Kidney tubule cell (primary cell): ENCODE measurements at regions not wholly inside any gene's neighbourhood (a gene's known extent, or its start where the extent isn't known, plus 50 kb on each side); places are given as distances from the start of the nearest gene placed in this dataset.

ENCODE experiments used
- DNase-seq: peaks from one replicate; pipeline ENCODE4 v3.0.0-alpha.2; 2018; ENCODE audit warnings: low spot score

GRCh38 chr6:43968110-43968965 is 158.9 kb downstream of the MRPL14 start:
- no peak for DNase-seq

GRCh38 chr6:43967719-43968091 is 159.5 kb downstream of the MRPL14 start:
- no peak for DNase-seq

GRCh38 chr6:43966853-43967718 is 160.2 kb downstream of the MRPL14 start:
- DNase-seq, result no peak

GRCh38 chr6:43966374-43966658 is 160.9 kb downstream of the MRPL14 start:
- no peak for DNase-seq

- DNase-seq, result no peak
Measured at GRCh38 chr6:43965628-43966373, 161.5 kb downstream of the MRPL14 start.

GRCh38 chr6:43964659-43965570 is 162.3 kb downstream of the MRPL14 start:
- no peak for DNase-seq

- DNase-seq, result no peak
Measured at GRCh38 chr6:43963877-43964658, 163.2 kb downstream of the MRPL14 start.

GRCh38 chr6:43963203-43963602 is 164.0 kb downstream of the MRPL14 start:
- no peak for DNase-seq

GRCh38 chr6:43962458-43962857 is 164.8 kb downstream of the MRPL14 start:
- DNase-seq, result peak; percentile 20

- DNase-seq, result no peak
Measured at GRCh38 chr6:43957273-43957672, 170.0 kb downstream of the MRPL14 start.

- DNase-seq, result no peak
Measured at GRCh38 chr6:43956478-43956877, 170.8 kb downstream of the MRPL14 start.

GRCh38 chr6:43954311-43955131 is 172.7 kb downstream of the MRPL14 start:
- DNase-seq, result no peak

GRCh38 chr6:43953794-43954310 is 173.4 kb downstream of the MRPL14 start:
- no peak for DNase-seq

GRCh38 chr6:43953256-43953655 is 174.0 kb downstream of the MRPL14 start:
- no peak for DNase-seq

GRCh38 chr6:43952746-43953145 is 174.5 kb downstream of the MRPL14 start:
- no peak for DNase-seq

- no peak for DNase-seq
Measured at GRCh38 chr6:43951756-43952675, 175.2 kb downstream of the MRPL14 start.

GRCh38 chr6:43951063-43951755 is 176.0 kb downstream of the MRPL14 start:
- peak; percentile 57 for DNase-seq

GRCh38 chr6:43950731-43951062 is 176.6 kb downstream of the MRPL14 start:
- DNase-seq, result no peak
